CD14-positive monocyte (primary cell): ENCODE measurements at regions not wholly inside any gene's neighbourhood (a gene's known extent, or its start where the extent isn't known, plus 50 kb on each side); places are given as distances from the start of the nearest gene placed in this dataset.

Experiments
- DNase-seq, 3 donors: peaks; one replicate each; pipeline ENCODE4 v3.0.0-alpha.2; 2011 to 2022
- H2AFZ ChIP-seq: 2 replicates; pipeline ENCODE4 v1.6.0; 2012; ENCODE audit warnings: mild to moderate bottlenecking, low read depth, low read length, inconsistent platforms; ENCODE audit not compliant: insufficient read depth, poor library complexity, severe bottlenecking
- H3K27ac ChIP-seq, 2 donors: 1 replicate in 1 of 2; 2 replicates in 1 of 2; pipeline ENCODE4 v1.5.1; 2012 to 2013; ENCODE audit warnings: low read length in 2 of 2, control low read depth in 1 of 2, inconsistent platforms in 1 of 2, low read depth in 1 of 2, mild to moderate bottlenecking in 1 of 2
- H3K27me3 ChIP-seq, 2 donors: one replicate each; pipeline versions ENCODE4 v1.6.0 to v1.6.1; 2011 to 2013; ENCODE audit warnings: low read length in 2 of 2; ENCODE audit not compliant: control insufficient read depth in 2 of 2, insufficient read depth in 2 of 2
- H3K36me3 ChIP-seq, 2 donors: replicated peaks in 1 of 2; 1 replicate in 1 of 2; 2 replicates in 1 of 2; pipeline versions ENCODE4 v1.5.1 to v1.6.1; 2012 to 2013; ENCODE audit warnings: low read length in 2 of 2, control low read depth in 1 of 2, inconsistent platforms in 1 of 2, mild to moderate bottlenecking in 1 of 2; ENCODE audit not compliant: insufficient read depth in 2 of 2, control insufficient read depth in 1 of 2
- H3K4me1 ChIP-seq, 2 donors: 1 replicate in 1 of 2; 2 replicates in 1 of 2; pipeline versions ENCODE4 v1.5.1 to v1.6.1; 2012 to 2013; ENCODE audit warnings: low read length in 2 of 2, control low read depth in 1 of 2, inconsistent platforms in 1 of 2, mild to moderate bottlenecking in 1 of 2, moderate library complexity in 1 of 2; ENCODE audit not compliant: insufficient read depth in 2 of 2, control insufficient read depth in 1 of 2
- H3K4me2 ChIP-seq: replicated peaks from 2 replicates; pipeline ENCODE3; 2012; ENCODE audit warnings: low read length, moderate library complexity, mild to moderate bottlenecking; ENCODE audit not compliant: poor library complexity, severe bottlenecking; ENCODE audit errors: extremely low read depth
- H3K4me3 ChIP-seq, 3 experiments: fragments of 200-600 bp in 1 of 3; sonication (generic) in 1 of 3; replicated peaks in 1 of 3; 1 replicate in 2 of 3; 2 replicates in 1 of 3; pipeline ENCODE4 v1.5.1; 2011 to 2013; ENCODE audit warnings: low read length in 3 of 3, mild to moderate bottlenecking in 3 of 3, control low read depth in 2 of 3, low read depth in 2 of 3, inconsistent platforms in 1 of 3, moderate library complexity in 1 of 3
- H3K79me2 ChIP-seq: 2 replicates; pipeline ENCODE4 v1.6.0; 2012; ENCODE audit warnings: mild to moderate bottlenecking, control low read depth, inconsistent platforms, low read length, moderate library complexity; ENCODE audit not compliant: insufficient read depth
- H3K9ac ChIP-seq: 2 replicates; pipeline ENCODE4 v1.6.0; 2017; ENCODE audit warnings: low read length, mild to moderate bottlenecking; ENCODE audit not compliant: insufficient read depth, poor library complexity, severe bottlenecking
- H3K9me3 ChIP-seq, 2 donors: replicated peaks in 1 of 2; 1 replicate in 1 of 2; 2 replicates in 1 of 2; pipeline versions ENCODE4 v1.5.1 to v1.6.1; 2012 to 2013; ENCODE audit warnings: low read length in 2 of 2, control low read depth in 1 of 2; ENCODE audit not compliant: control insufficient read depth in 1 of 2, insufficient read depth in 1 of 2
- H4K20me1 ChIP-seq: 2 replicates; pipeline ENCODE4 v1.6.0; 2012; ENCODE audit warnings: mild to moderate bottlenecking, low read length, control low read depth, moderate library complexity; ENCODE audit not compliant: insufficient read depth
- H3K27ac Mint-ChIP-seq, 7 donors: one replicate each; pipeline ENCODE4 v1.8.0; 2020; ENCODE audit warnings: mild to moderate bottlenecking in 7 of 7, mixed read lengths in 7 of 7, moderate library complexity in 6 of 7, inconsistent platforms in 2 of 7
- H3K27me3 Mint-ChIP-seq, 3 donors: one replicate each; pipeline ENCODE4 v1.8.0; 2021 to 2022; ENCODE audit warnings: low read depth in 3 of 3, mild to moderate bottlenecking in 3 of 3, mixed read lengths in 3 of 3, moderate library complexity in 3 of 3, inconsistent platforms in 1 of 3
- H3K36me3 Mint-ChIP-seq, 2 donors: one replicate each; pipeline ENCODE4 v1.8.0; 2020; ENCODE audit warnings: mixed read lengths in 2 of 2, inconsistent platforms in 1 of 2, mild to moderate bottlenecking in 1 of 2
- H3K4me1 Mint-ChIP-seq: one replicate; pipeline ENCODE4 v1.8.0; 2020; ENCODE audit warnings: mild to moderate bottlenecking, mixed read lengths
- H3K4me3 Mint-ChIP-seq, 2 donors: one replicate each; pipeline ENCODE4 v1.8.0; 2020; ENCODE audit warnings: mild to moderate bottlenecking in 2 of 2, mixed read lengths in 2 of 2, moderate library complexity in 1 of 2
- H3K9me3 Mint-ChIP-seq, 7 donors: one replicate each; pipeline ENCODE4 v1.8.0; 2020 to 2022; ENCODE audit warnings: mixed read lengths in 7 of 7, mild to moderate bottlenecking in 6 of 7, moderate library complexity in 6 of 7, inconsistent platforms in 2 of 7
- CTCF ChIP-seq: fragments of 200-600 bp; IDR thresholded peaks from one replicate; pipeline ENCODE4 v1.8.0; 2022; ENCODE audit warnings: antibody characterized with exemption, mild to moderate bottlenecking
- WGBS: methylation state at CpG from one replicate; pipeline ENCODE4 v1.1.5; 2013; ENCODE audit warnings: missing lambda C conversion rate; ENCODE audit not compliant: insufficient coverage; 5-methylcytosine and 5-hydroxymethylcytosine counted together
- intact Hi-C, 2 donors: fragments of 100-400 bp; cut with micrococcal nuclease; formaldehyde crosslinking; loops; one replicate each; pipeline versions ENCODE4 v1.15.0 to v1.15.1; 2023

GRCh38 chr15:60223176-60223575 lies 174.6 kb downstream of the ANXA2 start:
- no peak for TF ChIP-seq CTCF

GRCh38 chr15:60226924-60227323 lies 170.9 kb downstream of the ANXA2 start:
- Histone ChIP-seq H3K9ac (no peak overlapping the region), H4K20me1 (no peaks in the 10 kb centered on the region), H2AFZ (no peak overlapping the region), H3K9me3 (no peaks in the 10 kb centered on the region), H3K27ac (no peak overlapping the region), H3K4me1 (no peaks in the 10 kb centered on the region), H3K4me3 (no peak overlapping the region), H3K27me3 (no peaks in the 10 kb centered on the region), H3K79me2 (no peaks in the 10 kb centered on the region), H3K4me2 (no peak overlapping the region), H3K36me3 (no peaks in the 10 kb centered on the region)
- WGBS, result 90% methylated on average over 2 of the region's 7 CpGs
- Mint-ChIP-seq H3K36me3 (no peaks in the 10 kb centered on the region), H3K27me3 (peaks cover 2 to 3% (median 2%) of the 10 kb centered on the region in 3 donors), H3K4me3 (no peak overlapping the region), H3K9me3 (no peaks in the 10 kb centered on the region), H3K4me1 (no peaks in the 10 kb centered on the region), H3K27ac (no peak overlapping the region)
- DNase-seq, result no peak
- TF ChIP-seq CTCF, result no peak
- intact Hi-C loops, result no loop called here

More at GRCh38 chr15:60223176-60223575, 174.6 kb downstream of the ANXA2 start:
- H3K4me3 ChIP-seq, result no peak overlapping the region
- no peaks in the 10 kb centered on the region for H3K36me3 Mint-ChIP-seq
- H3K27me3 ChIP-seq, result no peaks in the 10 kb centered on the region
- no peak overlapping the region for H3K4me2 ChIP-seq
- no peaks in the 10 kb centered on the region for H3K9me3 ChIP-seq
- H3K9ac ChIP-seq, result no peak overlapping the region
- DNase-seq, result no peak
- peaks cover 0 to 3% (median 0%) of the 10 kb centered on the region in 7 donors for H3K9me3 Mint-ChIP-seq
- H3K4me1 ChIP-seq, result no peaks in the 10 kb centered on the region
- H4K20me1 ChIP-seq, result no peaks in the 10 kb centered on the region
- 98% methylated on average over 5 of the region's 7 CpGs for WGBS
- no peaks in the 10 kb centered on the region for H3K36me3 ChIP-seq
- H3K27me3 Mint-ChIP-seq, result peaks cover 0 to 4% (median 3%) of the 10 kb centered on the region in 3 donors
- H3K4me1 Mint-ChIP-seq, result no peaks in the 10 kb centered on the region
- H3K27ac ChIP-seq, result no peak overlapping the region
- H2AFZ ChIP-seq, result no peak overlapping the region
- H3K27ac Mint-ChIP-seq, result no peak overlapping the region
- no peak overlapping the region for H3K4me3 Mint-ChIP-seq
- intact Hi-C loops, result no loop called here
- no peaks in the 10 kb centered on the region for H3K79me2 ChIP-seq
